ENCODE measurements at regions not wholly inside any gene's neighbourhood (a gene's known extent, or its start where the extent isn't known, plus 50 kb on each side); places are given as distances from the start of the nearest gene placed in this dataset.
A peak's percentile ranks its signal among the peaks of the same experiment; 100 is the strongest.

DNA sequence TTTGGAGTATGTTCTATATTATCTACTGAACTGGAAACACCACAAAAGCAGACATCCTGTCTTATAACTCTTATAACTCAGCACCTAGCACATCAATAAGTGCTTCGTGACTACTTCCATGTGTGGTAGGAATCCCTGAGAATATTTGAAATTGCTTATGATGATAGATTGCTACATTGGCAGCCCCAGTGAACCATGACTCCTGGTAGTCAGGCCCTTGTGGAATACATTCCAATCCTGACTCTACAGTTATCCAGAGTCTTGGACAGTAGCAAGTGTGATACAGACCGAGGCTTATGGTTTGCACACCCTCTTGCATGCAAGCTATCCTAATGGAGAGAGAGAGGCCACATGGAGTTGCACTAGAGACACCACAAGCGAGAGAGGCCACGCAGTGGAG is 59.5 kb upstream of the PHF21A start:
- H3K27me3 ChIP-seq (ENCODE audit: insufficient read depth, low read length): peaks cover 24% of the 10 kb centered on the region
- H3K4me1 Mint-ChIP-seq (ENCODE audit: low read depth, unreplicated experiment): peaks cover 12% of the 10 kb centered on the region
- no peak overlapping the region for H3K4me2 ChIP-seq (ENCODE audit: low read length)
- H4K20me1 ChIP-seq (ENCODE audit: insufficient read depth, low read length): no peaks in the 10 kb centered on the region
- peaks cover 10% of the 10 kb centered on the region for H3K9me3 Mint-ChIP-seq (ENCODE audit: unreplicated experiment)
- TF ChIP-seq EZH2 (IDR thresholded peaks at IDR 0.05; ENCODE audit: insufficient read depth, low read length): no peak
- TF ChIP-seq, protein P1, sequence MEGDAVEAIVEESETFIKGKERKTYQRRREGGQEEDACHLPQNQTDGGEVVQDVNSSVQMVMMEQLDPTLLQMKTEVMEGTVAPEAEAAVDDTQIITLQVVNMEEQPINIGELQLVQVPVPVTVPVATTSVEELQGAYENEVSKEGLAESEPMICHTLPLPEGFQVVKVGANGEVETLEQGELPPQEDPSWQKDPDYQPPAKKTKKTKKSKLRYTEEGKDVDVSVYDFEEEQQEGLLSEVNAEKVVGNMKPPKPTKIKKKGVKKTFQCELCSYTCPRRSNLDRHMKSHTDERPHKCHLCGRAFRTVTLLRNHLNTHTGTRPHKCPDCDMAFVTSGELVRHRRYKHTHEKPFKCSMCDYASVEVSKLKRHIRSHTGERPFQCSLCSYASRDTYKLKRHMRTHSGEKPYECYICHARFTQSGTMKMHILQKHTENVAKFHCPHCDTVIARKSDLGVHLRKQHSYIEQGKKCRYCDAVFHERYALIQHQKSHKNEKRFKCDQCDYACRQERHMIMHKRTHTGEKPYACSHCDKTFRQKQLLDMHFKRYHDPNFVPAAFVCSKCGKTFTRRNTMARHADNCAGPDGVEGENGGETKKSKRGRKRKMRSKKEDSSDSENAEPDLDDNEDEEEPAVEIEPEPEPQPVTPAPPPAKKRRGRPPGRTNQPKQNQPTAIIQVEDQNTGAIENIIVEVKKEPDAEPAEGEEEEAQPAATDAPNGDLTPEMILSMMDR (IDR thresholded peaks at IDR 0.05; ENCODE audit: insufficient read depth, low read depth, low read length): no peak
- no peak overlapping the region for H3K27ac Mint-ChIP-seq (ENCODE audit: unreplicated experiment)
- no peak for FAIRE-seq
- no peaks in the 10 kb centered on the region for H3K36me3 ChIP-seq (ENCODE audit: insufficient read depth, low read length)
- H2AFZ ChIP-seq (ENCODE audit: low read depth, low read length): no peak overlapping the region
- peaks cover 13% of the 10 kb centered on the region for H3K4me1 ChIP-seq (ENCODE audit: insufficient read depth, low read length)
- H3K27me3 Mint-ChIP-seq (ENCODE audit: low read depth, unreplicated experiment): peaks cover 42% of the 10 kb centered on the region
- H3K9ac ChIP-seq (ENCODE audit: low read length): no peak overlapping the region
- H3K36me3 Mint-ChIP-seq (ENCODE audit: low read depth, unreplicated experiment): peaks cover 4% of the 10 kb centered on the region
- H3K79me2 ChIP-seq (ENCODE audit: insufficient read depth, low read length): no peaks in the 10 kb centered on the region
- no peak overlapping the region for H3K4me3 Mint-ChIP-seq (ENCODE audit: unreplicated experiment)
- H3K4me3 ChIP-seq (ENCODE audit: insufficient read depth, low read depth, low read length): no peak overlapping the region
- no peak overlapping the region for H3K27ac ChIP-seq (ENCODE audit: low read depth, low read length)
- peak; percentile 13 for DNase-seq (ENCODE audit: low read depth)
- no peaks in the 10 kb centered on the region for H3K9me3 ChIP-seq (ENCODE audit: insufficient read depth, low read depth, low read length)

- peaks cover 4% of the 10 kb centered on the region for H3K36me3 Mint-ChIP-seq (ENCODE audit: low read depth, unreplicated experiment)
- Histone ChIP-seq H3K4me3 (ENCODE audit: insufficient read depth, low read depth, low read length) (no peak overlapping the region), H3K4me1 (ENCODE audit: insufficient read depth, low read length) (peaks cover 5% of the 10 kb centered on the region), H3K27ac (ENCODE audit: low read depth, low read length) (no peak overlapping the region), H3K4me2 (ENCODE audit: low read length) (no peak overlapping the region), H4K20me1 (ENCODE audit: insufficient read depth, low read length) (no peaks in the 10 kb centered on the region), H3K9me3 (ENCODE audit: insufficient read depth, low read depth, low read length) (no peaks in the 10 kb centered on the region), H3K79me2 (ENCODE audit: insufficient read depth, low read length) (no peaks in the 10 kb centered on the region), H2AFZ (ENCODE audit: low read depth, low read length) (no peak overlapping the region), H3K36me3 (ENCODE audit: insufficient read depth, low read length) (no peaks in the 10 kb centered on the region), H3K9ac (ENCODE audit: low read length) (no peak overlapping the region), H3K27me3 (ENCODE audit: insufficient read depth, low read length) (peaks cover 19% of the 10 kb centered on the region)
- no peak overlapping the region for H3K4me3 Mint-ChIP-seq (ENCODE audit: unreplicated experiment)
- peaks cover 10% of the 10 kb centered on the region for H3K9me3 Mint-ChIP-seq (ENCODE audit: unreplicated experiment)
- no peak overlapping the region for H3K27ac Mint-ChIP-seq (ENCODE audit: unreplicated experiment)
- H3K4me1 Mint-ChIP-seq (ENCODE audit: low read depth, unreplicated experiment): peaks cover 7% of the 10 kb centered on the region
- FAIRE-seq (no peak), DNase-seq (ENCODE audit: low read depth) (no peak)
- H3K27me3 Mint-ChIP-seq (ENCODE audit: low read depth, unreplicated experiment): peaks cover 39% of the 10 kb centered on the region
- TF ChIP-seq, protein P1 (IDR thresholded peaks at IDR 0.05; ENCODE audit: insufficient read depth, low read depth, low read length): no peak
- TF ChIP-seq EZH2 (IDR thresholded peaks at IDR 0.05; ENCODE audit: insufficient read depth, low read length): no peak
Measured at GRCh38 chr11:46178513-46178912, 57.3 kb upstream of the PHF21A start.

DNA sequence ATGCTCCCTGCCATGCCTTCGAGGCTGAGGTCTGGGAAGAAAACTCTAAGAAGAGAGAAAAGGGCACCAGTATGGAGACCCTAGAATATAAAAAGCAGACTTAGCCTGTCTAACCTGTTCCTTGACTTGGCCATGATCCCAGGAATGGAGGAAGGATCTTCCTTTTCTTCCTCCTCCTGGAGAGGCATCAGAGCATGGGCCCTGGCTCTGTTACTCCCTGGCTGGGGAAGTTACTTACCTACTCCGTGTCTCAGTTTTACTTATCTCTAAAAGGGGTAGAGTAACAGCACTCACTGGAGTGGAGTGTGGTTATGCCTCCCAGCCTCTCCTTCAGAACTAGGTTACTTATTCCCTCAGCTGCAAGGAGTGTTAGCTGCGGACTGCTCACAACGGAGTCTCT is 55.2 kb upstream of the PHF21A start:
- FAIRE-seq: no peak
- H3K9me3 Mint-ChIP-seq (ENCODE audit: unreplicated experiment): peaks cover 5% of the 10 kb centered on the region

More for the DNA sequence above, 55.2 kb upstream of the PHF21A start:
- Histone ChIP-seq H3K4me2 (ENCODE audit: low read length) (no peak overlapping the region), H4K20me1 (ENCODE audit: insufficient read depth, low read length) (no peaks in the 10 kb centered on the region), H3K27ac (ENCODE audit: low read depth, low read length) (no peak overlapping the region), H3K4me3 (ENCODE audit: insufficient read depth, low read depth, low read length) (no peak overlapping the region), H3K27me3 (ENCODE audit: insufficient read depth, low read length) (peaks cover 19% of the 10 kb centered on the region), H3K9me3 (ENCODE audit: insufficient read depth, low read depth, low read length) (no peaks in the 10 kb centered on the region), H3K9ac (ENCODE audit: low read length) (no peak overlapping the region), H3K36me3 (ENCODE audit: insufficient read depth, low read length) (no peaks in the 10 kb centered on the region), H2AFZ (ENCODE audit: low read depth, low read length) (no peak overlapping the region), H3K79me2 (ENCODE audit: insufficient read depth, low read length) (no peaks in the 10 kb centered on the region), H3K4me1 (ENCODE audit: insufficient read depth, low read length) (no peaks in the 10 kb centered on the region)
- TF ChIP-seq, protein P1 (IDR thresholded peaks at IDR 0.05; ENCODE audit: insufficient read depth, low read depth, low read length): no peak
- no peak for TF ChIP-seq EZH2 (IDR thresholded peaks at IDR 0.05; ENCODE audit: insufficient read depth, low read length)
- H3K36me3 Mint-ChIP-seq (ENCODE audit: low read depth, unreplicated experiment): peaks cover 2% of the 10 kb centered on the region
- no peak for DNase-seq (ENCODE audit: low read depth)
- H3K4me3 Mint-ChIP-seq (ENCODE audit: unreplicated experiment): no peak overlapping the region
- H3K4me1 Mint-ChIP-seq (ENCODE audit: low read depth, unreplicated experiment): peaks cover 7% of the 10 kb centered on the region
- H3K27ac Mint-ChIP-seq (ENCODE audit: unreplicated experiment): no peak overlapping the region
- peaks cover 34% of the 10 kb centered on the region for H3K27me3 Mint-ChIP-seq (ENCODE audit: low read depth, unreplicated experiment)
